OCI-LY1 (cell line): ENCODE measurements at regions not wholly inside any gene's neighbourhood (a gene's known extent, or its start where the extent isn't known, plus 50 kb on each side); places are given as distances from the start of the nearest gene placed in this dataset.

Experiments used
- H2AFZ ChIP-seq: fragments of 200-600 bp; sonication (generic), shearing (Covaris generic); 2 replicates; pipeline ENCODE4 v1.6.0; 2014; ENCODE audit warnings: antibody characterized with exemption, mild to moderate bottlenecking, low read length
- H3F3A ChIP-seq: fragments of 200-600 bp; sonication (generic), shearing (Covaris generic); 2 replicates; pipeline ENCODE4 v1.6.0; 2014; ENCODE audit warnings: mild to moderate bottlenecking, antibody characterized with exemption, low read length, moderate library complexity; ENCODE audit not compliant: insufficient read depth
- H3K27ac ChIP-seq: fragments of 200-600 bp; sonication (generic); 2 replicates; pipeline ENCODE4 v1.5.1; 2014; ENCODE audit warnings: low read length, mixed run types, mild to moderate bottlenecking, low read depth; ENCODE audit not compliant: poor library complexity, severe bottlenecking
- H3K27me3 ChIP-seq: fragments of 200-600 bp; sonication (generic); 2 replicates; pipeline ENCODE4 v1.6.0; 2014; ENCODE audit warnings: antibody characterized with exemption, mild to moderate bottlenecking, low read length, moderate library complexity; ENCODE audit not compliant: insufficient read depth
- H3K36me3 ChIP-seq: fragments of 200-600 bp; sonication (generic); 2 replicates; pipeline ENCODE4 v1.6.1; 2014; ENCODE audit warnings: mild to moderate bottlenecking, antibody characterized with exemption, low read length, moderate library complexity, mixed read lengths; ENCODE audit not compliant: insufficient read depth
- H3K4me1 ChIP-seq: fragments of 200-600 bp; sonication (generic); 2 replicates; pipeline ENCODE4 v1.5.1; 2014; ENCODE audit warnings: mild to moderate bottlenecking, low read length, moderate library complexity; ENCODE audit not compliant: insufficient read depth, severe bottlenecking
- H3K4me2 ChIP-seq: fragments of 200-600 bp; sonication (generic), shearing (Covaris generic); 2 replicates; pipeline ENCODE4 v1.6.1; 2014; ENCODE audit warnings: low read length
- H3K4me3 ChIP-seq: fragments of 200-600 bp; sonication (generic); 2 replicates; pipeline ENCODE4 v1.5.1; 2014; ENCODE audit warnings: low read length, low read depth, mild to moderate bottlenecking, mixed read lengths; ENCODE audit not compliant: poor library complexity, severe bottlenecking
- H3K79me2 ChIP-seq: fragments of 200-600 bp; shearing (Covaris generic); 2 replicates; pipeline ENCODE4 v1.6.1; 2016; ENCODE audit warnings: mixed run types, low read length, mixed read lengths; ENCODE audit not compliant: insufficient read depth
- H3K9ac ChIP-seq: fragments of 200-600 bp; sonication (generic), shearing (Covaris generic); 2 replicates; pipeline ENCODE4 v1.6.1; 2014; ENCODE audit warnings: mild to moderate bottlenecking, low read length, mixed read lengths
- H3K9me2 ChIP-seq: fragments of 200-600 bp; sonication (generic), shearing (Covaris generic); 2 replicates; pipeline ENCODE4 v1.6.1; 2014; ENCODE audit warnings: low read depth, mild to moderate bottlenecking, low read length, mixed read lengths
- H3K9me3 ChIP-seq: fragments of 200-600 bp; shearing (Covaris generic); 2 replicates; pipeline ENCODE4 v1.6.1; 2014; ENCODE audit warnings: low read length, mixed read lengths
- H4K20me1 ChIP-seq: fragments of 200-600 bp; sonication (generic), shearing (Covaris generic); 2 replicates; pipeline ENCODE4 v1.6.0; 2016; ENCODE audit warnings: mild to moderate bottlenecking, low read length; ENCODE audit not compliant: insufficient read depth
- EZH2 ChIP-seq: fragments of 200-600 bp; sonication (generic), shearing (Covaris generic); IDR thresholded peaks from 2 replicates; pipeline ENCODE4 v1.8.0; 2017; ENCODE audit warnings: borderline replicate concordance, mixed run types, mild to moderate bottlenecking, antibody characterized with exemption, low read length, moderate library complexity, mixed read lengths
- TF ChIP-seq, protein P1 (sequence below): fragments of 200-600 bp; sonication (generic), shearing (Covaris generic); IDR thresholded peaks from 2 replicates; pipeline ENCODE4 v1.5.1; 2017; ENCODE audit warnings: mild to moderate bottlenecking, antibody characterized with exemption, low read length, moderate library complexity, mixed read lengths

DNA sequence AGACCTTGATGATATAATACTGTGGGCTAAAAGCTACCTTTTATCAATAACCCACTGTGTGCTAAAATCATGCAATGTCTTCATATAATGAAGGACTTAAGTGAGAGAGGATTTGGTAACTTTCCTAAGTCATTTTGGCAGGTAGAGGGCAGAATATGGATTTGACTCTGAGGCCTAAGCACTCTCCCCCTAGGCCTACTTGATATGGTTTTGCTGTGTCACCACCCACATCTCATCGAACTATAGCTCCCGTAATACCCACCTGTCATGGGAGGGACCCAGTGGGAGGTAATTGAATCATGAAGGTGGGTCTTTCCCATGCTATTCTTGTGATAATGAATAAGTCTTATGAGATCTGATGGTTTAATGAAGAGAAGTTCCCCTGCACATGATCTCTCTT lies 229.7 kb downstream of the GBA3 start:
- no peak overlapping the region for H3K4me3 ChIP-seq
- H3K4me2 ChIP-seq, result no peak overlapping the region

DNA sequence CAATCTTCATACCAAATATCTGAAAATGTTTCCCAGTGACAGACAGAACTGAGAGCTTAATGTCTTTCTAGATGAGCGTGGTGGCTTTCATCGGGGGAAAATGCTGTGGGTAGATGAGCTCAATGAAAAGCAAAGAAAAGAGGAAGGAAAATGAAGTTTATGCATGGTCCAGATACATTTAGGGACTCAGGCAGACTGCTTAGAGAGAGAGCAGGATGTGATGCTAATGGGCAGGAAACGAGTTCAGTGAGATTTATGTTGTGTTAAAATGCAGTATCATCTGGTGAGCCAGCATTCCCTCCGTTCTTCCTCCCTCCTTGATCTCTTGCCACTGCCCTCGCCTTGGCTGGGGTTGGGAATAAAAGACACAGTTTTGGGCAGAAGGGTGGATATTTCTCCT lies 229.2 kb downstream of the GBA3 start:
- Histone ChIP-seq H3K9me3 (no peaks in the 10 kb centered on the region), H3K27ac (no peak overlapping the region), H3K79me2 (no peaks in the 10 kb centered on the region), H3K4me3 (no peak overlapping the region), H3K9ac (no peak overlapping the region), H3K27me3 (no peaks in the 10 kb centered on the region), H4K20me1 (no peaks in the 10 kb centered on the region), H3K4me1 (no peaks in the 10 kb centered on the region), H3K4me2 (no peak overlapping the region), H3F3A (no peaks in the 10 kb centered on the region), H3K9me2 (no peaks in the 10 kb centered on the region), H3K36me3 (no peaks in the 10 kb centered on the region), H2AFZ (no peak overlapping the region)
- TF ChIP-seq EZH2, result no peak
- TF ChIP-seq, protein P1, sequence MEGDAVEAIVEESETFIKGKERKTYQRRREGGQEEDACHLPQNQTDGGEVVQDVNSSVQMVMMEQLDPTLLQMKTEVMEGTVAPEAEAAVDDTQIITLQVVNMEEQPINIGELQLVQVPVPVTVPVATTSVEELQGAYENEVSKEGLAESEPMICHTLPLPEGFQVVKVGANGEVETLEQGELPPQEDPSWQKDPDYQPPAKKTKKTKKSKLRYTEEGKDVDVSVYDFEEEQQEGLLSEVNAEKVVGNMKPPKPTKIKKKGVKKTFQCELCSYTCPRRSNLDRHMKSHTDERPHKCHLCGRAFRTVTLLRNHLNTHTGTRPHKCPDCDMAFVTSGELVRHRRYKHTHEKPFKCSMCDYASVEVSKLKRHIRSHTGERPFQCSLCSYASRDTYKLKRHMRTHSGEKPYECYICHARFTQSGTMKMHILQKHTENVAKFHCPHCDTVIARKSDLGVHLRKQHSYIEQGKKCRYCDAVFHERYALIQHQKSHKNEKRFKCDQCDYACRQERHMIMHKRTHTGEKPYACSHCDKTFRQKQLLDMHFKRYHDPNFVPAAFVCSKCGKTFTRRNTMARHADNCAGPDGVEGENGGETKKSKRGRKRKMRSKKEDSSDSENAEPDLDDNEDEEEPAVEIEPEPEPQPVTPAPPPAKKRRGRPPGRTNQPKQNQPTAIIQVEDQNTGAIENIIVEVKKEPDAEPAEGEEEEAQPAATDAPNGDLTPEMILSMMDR, result no peak

More for the DNA sequence above, 229.7 kb downstream of the GBA3 start:
- Histone ChIP-seq H3F3A (no peaks in the 10 kb centered on the region), H3K9me2 (no peaks in the 10 kb centered on the region), H2AFZ (no peak overlapping the region), H3K4me1 (no peaks in the 10 kb centered on the region), H3K27ac (no peak overlapping the region), H3K27me3 (no peaks in the 10 kb centered on the region), H3K79me2 (no peaks in the 10 kb centered on the region), H3K36me3 (no peaks in the 10 kb centered on the region), H3K9ac (no peak overlapping the region), H4K20me1 (no peaks in the 10 kb centered on the region), H3K9me3 (no peaks in the 10 kb centered on the region)
- TF ChIP-seq, protein P1, result no peak
- no peak for TF ChIP-seq EZH2

DNA sequence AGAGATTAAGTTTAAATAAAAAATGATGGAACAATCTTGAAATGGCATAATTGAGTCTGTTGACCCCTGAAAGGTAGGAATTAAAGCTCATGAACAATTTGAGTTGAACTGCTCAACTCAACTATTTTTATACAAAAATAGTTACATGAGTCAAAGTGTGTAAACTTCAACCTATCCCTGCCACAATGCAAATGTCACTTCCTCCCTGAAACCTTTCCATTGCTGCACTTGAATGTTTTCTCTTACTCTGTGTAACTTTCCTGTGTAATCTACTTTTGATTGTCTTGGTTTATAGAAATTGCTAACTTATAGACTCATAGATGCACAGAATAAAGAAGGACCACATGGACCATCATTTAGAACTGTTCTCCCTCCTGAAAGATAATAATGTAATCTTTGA lies 218.5 kb downstream of the GBA3 start:
- no peak overlapping the region for H2AFZ ChIP-seq
- no peak overlapping the region for H3K4me2 ChIP-seq
- no peak overlapping the region for H3K27ac ChIP-seq
- no peaks in the 10 kb centered on the region for H4K20me1 ChIP-seq
- H3K79me2 ChIP-seq, result no peaks in the 10 kb centered on the region
- no peaks in the 10 kb centered on the region for H3F3A ChIP-seq
- no peaks in the 10 kb centered on the region for H3K9me3 ChIP-seq
- no peaks in the 10 kb centered on the region for H3K27me3 ChIP-seq
- TF ChIP-seq, protein P1, result no peak
- no peak for TF ChIP-seq EZH2
- H3K4me1 ChIP-seq, result no peaks in the 10 kb centered on the region
- H3K9ac ChIP-seq, result no peak overlapping the region
- no peaks in the 10 kb centered on the region for H3K36me3 ChIP-seq
- H3K9me2 ChIP-seq, result no peaks in the 10 kb centered on the region
- H3K4me3 ChIP-seq, result no peak overlapping the region
